ENCODE measurements at regions not wholly inside any gene's neighbourhood (a gene's known extent, or its start where the extent isn't known, plus 50 kb on each side); places are given as distances from the start of the nearest gene placed in this dataset.

DNA sequence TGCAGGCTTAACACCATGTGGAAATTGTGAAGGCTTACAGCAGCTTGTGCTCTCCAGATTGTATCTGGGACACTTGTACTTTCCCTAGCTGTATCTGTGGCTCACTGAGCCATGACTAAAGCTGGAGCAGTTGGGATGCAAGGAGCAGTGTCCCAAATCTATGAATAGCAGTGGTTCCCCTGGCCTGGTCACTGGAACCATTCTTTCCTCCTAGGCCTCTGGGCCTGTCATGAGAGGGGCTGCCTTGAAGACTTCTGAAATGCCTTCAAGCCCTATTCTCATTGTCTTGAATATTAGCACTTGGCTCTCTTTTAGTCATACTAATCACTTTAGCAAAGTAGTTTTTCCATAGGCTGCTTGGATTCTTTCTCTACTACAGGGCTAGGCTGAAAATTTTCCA lies 186.8 kb upstream of the LRATD1 start:
- TF ChIP-seq, protein P1, sequence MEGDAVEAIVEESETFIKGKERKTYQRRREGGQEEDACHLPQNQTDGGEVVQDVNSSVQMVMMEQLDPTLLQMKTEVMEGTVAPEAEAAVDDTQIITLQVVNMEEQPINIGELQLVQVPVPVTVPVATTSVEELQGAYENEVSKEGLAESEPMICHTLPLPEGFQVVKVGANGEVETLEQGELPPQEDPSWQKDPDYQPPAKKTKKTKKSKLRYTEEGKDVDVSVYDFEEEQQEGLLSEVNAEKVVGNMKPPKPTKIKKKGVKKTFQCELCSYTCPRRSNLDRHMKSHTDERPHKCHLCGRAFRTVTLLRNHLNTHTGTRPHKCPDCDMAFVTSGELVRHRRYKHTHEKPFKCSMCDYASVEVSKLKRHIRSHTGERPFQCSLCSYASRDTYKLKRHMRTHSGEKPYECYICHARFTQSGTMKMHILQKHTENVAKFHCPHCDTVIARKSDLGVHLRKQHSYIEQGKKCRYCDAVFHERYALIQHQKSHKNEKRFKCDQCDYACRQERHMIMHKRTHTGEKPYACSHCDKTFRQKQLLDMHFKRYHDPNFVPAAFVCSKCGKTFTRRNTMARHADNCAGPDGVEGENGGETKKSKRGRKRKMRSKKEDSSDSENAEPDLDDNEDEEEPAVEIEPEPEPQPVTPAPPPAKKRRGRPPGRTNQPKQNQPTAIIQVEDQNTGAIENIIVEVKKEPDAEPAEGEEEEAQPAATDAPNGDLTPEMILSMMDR (IDR thresholded peaks at IDR 0.05; ENCODE audit: low read length) = no peak
- TF ChIP-seq EZH2 (optimal IDR thresholded peaks at IDR 0.05; ENCODE audit: low read depth, low read length) = no peak
